ENCODE measurements at regions not wholly inside any gene's neighbourhood (a gene's known extent, or its start where the extent isn't known, plus 50 kb on each side); places are given as distances from the start of the nearest gene placed in this dataset.
A peak's percentile ranks its signal among the peaks of the same experiment; 100 is the strongest.

- DNase-seq, result no peak
These were observed 93.2 kb downstream of the TEX29 start for GRCh38 chr13:111413407-111414187.

GRCh38 chr13:111414341-111414740 is 93.9 kb downstream of the TEX29 start:
- no peak for DNase-seq

GRCh38 chr13:111415246-111415645 is 94.8 kb downstream of the TEX29 start:
- no peak for DNase-seq

GRCh38 chr13:111415765-111416164 is 95.3 kb downstream of the TEX29 start:
- no peak for DNase-seq

GRCh38 chr13:111418101-111418500 is 97.7 kb downstream of the TEX29 start:
- no peak for DNase-seq

- no peak for DNase-seq
These were observed 99.9 kb downstream of the TEX29 start for GRCh38 chr13:111420113-111420876.

GRCh38 chr13:111421216-111421615 is 100.8 kb downstream of the TEX29 start:
- no peak for DNase-seq

- no peak for DNase-seq
These were observed 101.9 kb downstream of the TEX29 start for GRCh38 chr13:111422348-111422747.

- DNase-seq, result no peak
These were observed 102.8 kb downstream of the TEX29 start for GRCh38 chr13:111423168-111423785.

- no peak for DNase-seq
These were observed 103.7 kb downstream of the TEX29 start for GRCh38 chr13:111424134-111424533.

- no peak for DNase-seq
These were observed 104.9 kb downstream of the TEX29 start for GRCh38 chr13:111425326-111425725.

GRCh38 chr13:111429064-111429558 is 108.7 kb downstream of the TEX29 start:
- peak; percentile 38 to 55 for DNase-seq

- DNase-seq, result no peak
These were observed 110.8 kb downstream of the TEX29 start for GRCh38 chr13:111431206-111431605.

GRCh38 chr13:111434578-111435159 is 114.2 kb downstream of the TEX29 start:
- DNase-seq, result no peak

- DNase-seq, result no peak
These were observed 116.0 kb downstream of the TEX29 start for GRCh38 chr13:111436446-111436845.

- DNase-seq, result no peak
These were observed 117.0 kb downstream of the TEX29 start for GRCh38 chr13:111437417-111437816.

GRCh38 chr13:111437856-111438547 is 117.6 kb downstream of the TEX29 start:
- DNase-seq, result no peak

GRCh38 chr13:111440492-111440891 is 120.0 kb downstream of the TEX29 start:
- peak in 1 of 2 experiments; percentile 10 for DNase-seq

GRCh38 chr13:111443981-111444380 is 123.5 kb downstream of the TEX29 start:
- DNase-seq, result no peak

- DNase-seq, result no peak
These were observed 128.1 kb downstream of the TEX29 start for GRCh38 chr13:111448504-111448903.

GRCh38 chr13:111449041-111449440 is 128.6 kb downstream of the TEX29 start:
- DNase-seq, result no peak

- DNase-seq, result no peak
These were observed 131.0 kb downstream of the TEX29 start for GRCh38 chr13:111451402-111451801.

Data from activated CD4-positive, alpha-beta T cell treated with anti-CD3 and anti-CD28 coated beads, Interleukin-2, amount 50 U/mL, for 48 hours (primary cell).